ENCODE measurements at regions not wholly inside any gene's neighbourhood (a gene's known extent, or its start where the extent isn't known, plus 50 kb on each side); places are given as distances from the start of the nearest gene placed in this dataset.

- intact Hi-C loops (cut with micrococcal nuclease): no loop called here
These were observed 882.0 kb downstream of the TFAP2A start for GRCh38 chr6:9532621-9533557.

- intact Hi-C loops (cut with micrococcal nuclease): no loop called here
These were observed 887.1 kb downstream of the TFAP2A start for GRCh38 chr6:9527679-9528286.

- intact Hi-C loops (cut with micrococcal nuclease): no loop called here
These were observed 891.4 kb downstream of the TFAP2A start for GRCh38 chr6:9523462-9523861.

GRCh38 chr6:9522101-9522500 is 892.8 kb downstream of the TFAP2A start:
- intact Hi-C loops (cut with micrococcal nuclease): no loop called here

- intact Hi-C loops (cut with micrococcal nuclease): no loop called here
These were observed 893.7 kb downstream of the TFAP2A start for GRCh38 chr6:9521152-9521530.

GRCh38 chr6:9520417-9521151 is 894.3 kb downstream of the TFAP2A start:
- intact Hi-C loops (cut with micrococcal nuclease): no loop called here

- intact Hi-C loops (cut with micrococcal nuclease): no loop called here
These were observed 896.4 kb downstream of the TFAP2A start for GRCh38 chr6:9518431-9518830.

- intact Hi-C loops (cut with micrococcal nuclease): no loop called here
These were observed 897.1 kb downstream of the TFAP2A start for GRCh38 chr6:9517806-9518205.

GRCh38 chr6:9515633-9516606 is 899.0 kb downstream of the TFAP2A start:
- intact Hi-C loops (cut with micrococcal nuclease): no loop called here

GRCh38 chr6:9514146-9514545 is 900.7 kb downstream of the TFAP2A start:
- intact Hi-C loops (cut with micrococcal nuclease): no loop called here

- intact Hi-C loops (cut with micrococcal nuclease): no loop called here
These were observed 903.7 kb downstream of the TFAP2A start for GRCh38 chr6:9511157-9511556.

GRCh38 chr6:9507136-9507895 is 907.6 kb downstream of the TFAP2A start:
- intact Hi-C loops (cut with micrococcal nuclease): no loop called here

- intact Hi-C loops (cut with micrococcal nuclease): no loop called here
These were observed 910.7 kb downstream of the TFAP2A start for GRCh38 chr6:9504191-9504590.

- intact Hi-C loops (cut with micrococcal nuclease): no loop called here
These were observed 911.6 kb downstream of the TFAP2A start for GRCh38 chr6:9503111-9503761.

- intact Hi-C loops (cut with micrococcal nuclease): no loop called here
These were observed 915.2 kb downstream of the TFAP2A start for GRCh38 chr6:9499709-9500108.

- intact Hi-C loops (cut with micrococcal nuclease): no loop called here
These were observed 918.0 kb downstream of the TFAP2A start for GRCh38 chr6:9496837-9497236.

GRCh38 chr6:9494864-9495263 is 920.0 kb downstream of the TFAP2A start:
- intact Hi-C loops (cut with micrococcal nuclease): no loop called here

GRCh38 chr6:9492790-9493189 is 922.1 kb downstream of the TFAP2A start:
- intact Hi-C loops (cut with micrococcal nuclease): no loop called here

GRCh38 chr6:9487128-9487527 is 927.7 kb downstream of the TFAP2A start:
- intact Hi-C loops (cut with micrococcal nuclease): no loop called here

GRCh38 chr6:9485992-9486391 is 928.9 kb downstream of the TFAP2A start:
- intact Hi-C loops (cut with micrococcal nuclease): no loop called here

All from T-helper 1 cell treated with Interleukin-12 subunit alpha and Interleukin-12 subunit beta and Interleukin-4 antibody, amounts not matched to agents 30 ng/mL and 1 ng/mL, for 36 hours (primary cell).